ENCODE measurements at regions not wholly inside any gene's neighbourhood (a gene's known extent, or its start where the extent isn't known, plus 50 kb on each side); places are given as distances from the start of the nearest gene placed in this dataset.

DNA sequence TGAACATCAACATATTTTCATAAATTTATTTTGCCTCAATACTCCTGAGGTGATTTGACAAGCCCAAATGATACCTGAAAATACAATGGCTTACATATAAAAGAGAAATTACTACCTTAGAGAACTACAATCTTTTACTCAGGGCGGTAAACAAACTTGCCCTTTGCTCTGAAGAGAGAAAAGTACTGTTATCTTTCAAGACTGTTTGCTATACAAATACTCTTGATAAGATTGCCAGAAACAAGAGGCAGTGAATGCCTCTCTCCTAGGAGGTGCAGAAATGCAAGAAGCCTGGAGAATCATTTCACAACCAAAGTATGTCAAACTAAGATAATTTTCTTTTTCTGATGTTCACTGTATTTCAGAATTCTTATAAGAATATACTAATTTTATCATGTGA lies 160.3 kb downstream of the ALX1 start (continued):
- TF ChIP-seq ZNF791 (tag by site-specific recombination; IDR thresholded peaks at IDR 0.05): no peak
- TF ChIP-seq, protein P1, sequence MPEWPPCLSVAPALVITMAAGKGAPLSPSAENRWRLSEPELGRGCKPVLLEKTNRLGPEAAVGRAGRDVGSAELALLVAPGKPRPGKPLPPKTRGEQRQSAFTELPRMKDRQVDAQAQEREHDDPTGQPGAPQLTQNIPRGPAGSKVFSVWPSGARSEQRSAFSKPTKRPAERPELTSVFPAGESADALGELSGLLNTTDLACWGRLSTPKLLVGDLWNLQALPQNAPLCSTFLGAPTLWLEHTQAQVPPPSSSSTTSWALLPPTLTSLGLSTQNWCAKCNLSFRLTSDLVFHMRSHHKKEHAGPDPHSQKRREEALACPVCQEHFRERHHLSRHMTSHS (tag by site-specific recombination; IDR thresholded peaks at IDR 0.05): no peak
- TF ChIP-seq SCRT2 (tag by site-specific recombination; IDR thresholded peaks at IDR 0.05): no peak
- TF ChIP-seq ZNF24 (tag by site-specific recombination; IDR thresholded peaks at IDR 0.05): no peak

DNA sequence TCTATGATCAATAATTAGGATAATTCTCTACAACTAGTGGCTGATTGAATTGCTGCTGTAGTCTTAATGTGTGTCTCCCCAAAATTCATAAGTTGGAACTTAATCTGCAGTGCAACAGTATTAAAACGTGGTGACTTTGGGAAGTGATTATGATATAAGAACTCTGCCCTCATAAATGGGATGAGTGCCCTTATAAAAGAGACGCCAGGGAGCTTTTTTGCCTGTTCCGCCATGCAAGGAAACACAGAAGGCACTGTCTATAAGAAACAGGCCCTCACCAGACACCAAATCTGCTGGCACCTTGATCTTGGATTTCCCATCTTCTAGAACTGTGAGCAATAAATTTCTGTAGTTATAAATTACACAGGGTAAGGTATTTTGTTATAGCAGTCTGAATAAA lies 161.0 kb downstream of the ALX1 start:
- H3K4me1 ChIP-seq (ENCODE audit: control insufficient read depth, insufficient read depth, low read length): no peaks in the 10 kb centered on the region
- no peaks in the 10 kb centered on the region for H3K36me3 ChIP-seq (ENCODE audit: control insufficient read depth in 2 of 2, insufficient read depth in 1 of 2, low read length in 2 of 2)
- no peak overlapping the region for H3K27ac ChIP-seq (ENCODE audit: extremely low read depth, low read depth, low read length)
- no peak for TF ChIP-seq ZNF324 (tag by site-specific recombination; IDR thresholded peaks at IDR 0.05)
- TF ChIP-seq, protein P2, sequence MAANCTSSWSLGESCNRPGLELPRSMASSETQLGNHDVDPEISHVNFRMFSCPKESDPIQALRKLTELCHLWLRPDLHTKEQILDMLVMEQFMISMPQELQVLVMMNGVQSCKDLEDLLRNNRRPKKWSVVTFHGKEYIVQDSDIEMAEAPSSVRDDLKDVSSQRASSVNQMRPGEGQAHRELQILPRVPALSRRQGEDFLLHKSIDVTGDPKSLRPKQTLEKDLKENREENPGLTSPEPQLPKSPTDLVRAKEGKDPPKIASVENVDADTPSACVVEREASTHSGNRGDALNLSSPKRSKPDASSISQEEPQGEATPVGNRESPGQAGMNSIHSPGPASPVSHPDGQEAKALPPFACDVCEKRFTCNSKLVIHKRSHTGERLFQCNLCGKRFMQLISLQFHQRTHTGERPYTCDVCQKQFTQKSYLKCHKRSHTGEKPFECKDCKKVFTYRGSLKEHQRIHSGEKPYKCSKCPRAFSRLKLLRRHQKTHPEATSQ (tag by site-specific recombination; IDR thresholded peaks at IDR 0.05): no peak
- TF ChIP-seq RBAK (tag by site-specific recombination; IDR thresholded peaks at IDR 0.05): no peak
- TF ChIP-seq ZFP69B (tag by site-specific recombination; IDR thresholded peaks at IDR 0.05): no peak
- TF ChIP-seq ZNF555 (tag by site-specific recombination; conservative IDR thresholded peaks at IDR 0.05): no peak
- TF ChIP-seq ZNF571 (tag by site-specific recombination; IDR thresholded peaks at IDR 0.05): no peak
- no peak for TF ChIP-seq ZFP41 (tag by site-specific recombination; IDR thresholded peaks at IDR 0.05; ENCODE audit: borderline replicate concordance)
- TF ChIP-seq TRIM28 (IDR thresholded peaks at IDR 0.05; ENCODE audit: borderline replicate concordance, low read length): no peak
- TF ChIP-seq HOXA7 (CRISPR knock-in tag; IDR thresholded peaks at IDR 0.05; ENCODE audit: borderline replicate concordance): no peak
- no peak for TF ChIP-seq ZNF169 (tag by site-specific recombination; IDR thresholded peaks at IDR 0.05)
- no peak for TF ChIP-seq ZNF302 (tag by site-specific recombination; IDR thresholded peaks at IDR 0.05; ENCODE audit: low read depth)
- TF ChIP-seq, protein P3, sequence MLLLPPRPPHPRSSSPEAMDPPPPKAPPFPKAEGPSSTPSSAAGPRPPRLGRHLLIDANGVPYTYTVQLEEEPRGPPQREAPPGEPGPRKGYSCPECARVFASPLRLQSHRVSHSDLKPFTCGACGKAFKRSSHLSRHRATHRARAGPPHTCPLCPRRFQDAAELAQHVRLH (tag by site-specific recombination; IDR thresholded peaks at IDR 0.05): no peak
- TF ChIP-seq KLF7 (tag by site-specific recombination; IDR thresholded peaks at IDR 0.05; ENCODE audit: borderline replicate concordance): no peak
- TF ChIP-seq, protein P4, sequence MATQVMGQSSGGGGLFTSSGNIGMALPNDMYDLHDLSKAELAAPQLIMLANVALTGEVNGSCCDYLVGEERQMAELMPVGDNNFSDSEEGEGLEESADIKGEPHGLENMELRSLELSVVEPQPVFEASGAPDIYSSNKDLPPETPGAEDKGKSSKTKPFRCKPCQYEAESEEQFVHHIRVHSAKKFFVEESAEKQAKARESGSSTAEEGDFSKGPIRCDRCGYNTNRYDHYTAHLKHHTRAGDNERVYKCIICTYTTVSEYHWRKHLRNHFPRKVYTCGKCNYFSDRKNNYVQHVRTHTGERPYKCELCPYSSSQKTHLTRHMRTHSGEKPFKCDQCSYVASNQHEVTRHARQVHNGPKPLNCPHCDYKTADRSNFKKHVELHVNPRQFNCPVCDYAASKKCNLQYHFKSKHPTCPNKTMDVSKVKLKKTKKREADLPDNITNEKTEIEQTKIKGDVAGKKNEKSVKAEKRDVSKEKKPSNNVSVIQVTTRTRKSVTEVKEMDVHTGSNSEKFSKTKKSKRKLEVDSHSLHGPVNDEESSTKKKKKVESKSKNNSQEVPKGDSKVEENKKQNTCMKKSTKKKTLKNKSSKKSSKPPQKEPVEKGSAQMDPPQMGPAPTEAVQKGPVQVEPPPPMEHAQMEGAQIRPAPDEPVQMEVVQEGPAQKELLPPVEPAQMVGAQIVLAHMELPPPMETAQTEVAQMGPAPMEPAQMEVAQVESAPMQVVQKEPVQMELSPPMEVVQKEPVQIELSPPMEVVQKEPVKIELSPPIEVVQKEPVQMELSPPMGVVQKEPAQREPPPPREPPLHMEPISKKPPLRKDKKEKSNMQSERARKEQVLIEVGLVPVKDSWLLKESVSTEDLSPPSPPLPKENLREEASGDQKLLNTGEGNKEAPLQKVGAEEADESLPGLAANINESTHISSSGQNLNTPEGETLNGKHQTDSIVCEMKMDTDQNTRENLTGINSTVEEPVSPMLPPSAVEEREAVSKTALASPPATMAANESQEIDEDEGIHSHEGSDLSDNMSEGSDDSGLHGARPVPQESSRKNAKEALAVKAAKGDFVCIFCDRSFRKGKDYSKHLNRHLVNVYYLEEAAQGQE (tag by site-specific recombination; IDR thresholded peaks at IDR 0.05): no peak
- no peak for TF ChIP-seq ZNF184 (tag by site-specific recombination; IDR thresholded peaks at IDR 0.05)
- no peak for TF ChIP-seq ZFP3 (tag by site-specific recombination; IDR thresholded peaks at IDR 0.05; ENCODE audit: low read depth)
- TF ChIP-seq ZNF747 (tag by site-specific recombination; IDR thresholded peaks at IDR 0.05): no peak
- TF ChIP-seq ZNF660 (tag by site-specific recombination; IDR thresholded peaks at IDR 0.05): no peak
- TF ChIP-seq ZNF768 (tag by site-specific recombination; IDR thresholded peaks at IDR 0.05): no peak
- TF ChIP-seq ZNF433 (tag by site-specific recombination; IDR thresholded peaks at IDR 0.05; ENCODE audit: low read depth): no peak
- no peaks in the 10 kb centered on the region for H3K9me3 ChIP-seq (ENCODE audit: control insufficient read depth, insufficient read depth, low read depth, low read length)
- CTCF ChIA-PET: interaction anchor here (0.6 to 1.9 kb wide), 5 partner anchors 12 to 570 kb away, joined by 3 to 7 read pairs (median 4); no protein-coding TSS in a partner anchor
- no peak overlapping the region for H3K4me3 ChIP-seq (ENCODE audit: low read depth, low read length)
- POLR2A ChIA-PET: no interaction called here

Measured in HEK293 (cell line).